ENCODE measurements at regions not wholly inside any gene's neighbourhood (a gene's known extent, or its start where the extent isn't known, plus 50 kb on each side); places are given as distances from the start of the nearest gene placed in this dataset.

DNA sequence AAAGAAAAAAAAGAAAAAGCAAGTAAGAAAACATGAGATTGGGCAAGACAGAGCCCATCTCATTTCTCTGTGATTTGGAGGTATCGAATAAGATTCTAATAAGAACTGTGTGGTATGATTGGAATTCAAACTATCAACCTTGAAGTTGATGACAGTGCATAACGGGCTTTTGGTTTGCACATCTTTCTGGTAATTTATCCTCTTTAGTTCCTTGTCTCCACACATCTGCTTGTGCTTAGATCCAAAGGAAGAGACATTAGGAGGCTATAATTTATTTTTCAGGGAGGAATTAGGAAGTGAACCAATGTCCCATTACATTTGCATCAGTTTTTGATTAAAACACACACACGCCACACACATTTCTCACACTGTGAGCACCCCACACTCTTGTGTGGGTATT lies 149.9 kb downstream of the ARSF start:
- in situ Hi-C loops (cut with HindIII; ENCODE audit: extremely low pct_ligation_motif_present, low pct_unique_long_range_greater_than_20kb) (no loop called here), intact Hi-C loops (cut with micrococcal nuclease; ENCODE audit: unreplicated experiment) (no loop called here)
- BruUV-seq (replicated peaks): no TSS peak
- Histone ChIP-seq H3K9ac (ENCODE audit: insufficient read depth, low read depth, low read length) (no peak overlapping the region), H3K36me3 (replicated peaks in 1 of 2; ENCODE audit: control insufficient read depth in 1 of 2, insufficient read depth in 2 of 2, low read length in 2 of 2) (no peaks in the 10 kb centered on the region), H4K20me1 (ENCODE audit: insufficient read depth, low read length) (no peaks in the 10 kb centered on the region), H3K9me3 (ENCODE audit: low read length) (no peaks in the 10 kb centered on the region), H3K27me3 (ENCODE audit: control insufficient read depth in 1 of 2, insufficient read depth in 2 of 2, low read length in 2 of 2) (no peaks in the 10 kb centered on the region), H2AFZ (ENCODE audit: low read length) (no peak overlapping the region), H3K4me3 (replicated peaks in 1 of 3; ENCODE audit: insufficient read depth in 1 of 3, low read depth in 2 of 3, low read length in 3 of 3) (no peak overlapping the region), H3K4me1 (ENCODE audit: insufficient read depth, low read length) (no peaks in the 10 kb centered on the region), H3K4me2 (ENCODE audit: low read depth, low read length) (no peak overlapping the region), H3K27ac (ENCODE audit: extremely low read length, insufficient read depth, low read length) (no peak overlapping the region), H3K79me2 (ENCODE audit: insufficient read depth, low read length) (no peaks in the 10 kb centered on the region)
- FAIRE-seq (no peak), DNase-seq (ENCODE audit: low spot score) (no peak), ATAC-seq (no peak)
- POLR2A ChIA-PET: no interaction called here
- TF ChIP-seq, protein P1, sequence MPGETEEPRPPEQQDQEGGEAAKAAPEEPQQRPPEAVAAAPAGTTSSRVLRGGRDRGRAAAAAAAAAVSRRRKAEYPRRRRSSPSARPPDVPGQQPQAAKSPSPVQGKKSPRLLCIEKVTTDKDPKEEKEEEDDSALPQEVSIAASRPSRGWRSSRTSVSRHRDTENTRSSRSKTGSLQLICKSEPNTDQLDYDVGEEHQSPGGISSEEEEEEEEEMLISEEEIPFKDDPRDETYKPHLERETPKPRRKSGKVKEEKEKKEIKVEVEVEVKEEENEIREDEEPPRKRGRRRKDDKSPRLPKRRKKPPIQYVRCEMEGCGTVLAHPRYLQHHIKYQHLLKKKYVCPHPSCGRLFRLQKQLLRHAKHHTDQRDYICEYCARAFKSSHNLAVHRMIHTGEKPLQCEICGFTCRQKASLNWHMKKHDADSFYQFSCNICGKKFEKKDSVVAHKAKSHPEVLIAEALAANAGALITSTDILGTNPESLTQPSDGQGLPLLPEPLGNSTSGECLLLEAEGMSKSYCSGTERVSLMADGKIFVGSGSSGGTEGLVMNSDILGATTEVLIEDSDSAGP (CRISPR knock-in tag; IDR thresholded peaks at IDR 0.05; ENCODE audit: borderline replicate concordance): no peak
- no peak for TF ChIP-seq ZNF501 (CRISPR knock-in tag; IDR thresholded peaks at IDR 0.05)
- TF ChIP-seq CHD2 (IDR thresholded peaks at IDR 0.05; ENCODE audit: low read depth, low read length): no peak
- TF ChIP-seq ZNF180 (CRISPR knock-in tag; IDR thresholded peaks at IDR 0.05; ENCODE audit: borderline replicate concordance, low read depth): no peak
- no peak for TF ChIP-seq ZNF563 (CRISPR knock-in tag; IDR thresholded peaks at IDR 0.05)
- TF ChIP-seq SALL2 (CRISPR knock-in tag; IDR thresholded peaks at IDR 0.05): no peak
- no peak for TF ChIP-seq GTF3A (CRISPR knock-in tag; conservative IDR thresholded peaks at IDR 0.05)
- TF ChIP-seq, protein P2, sequence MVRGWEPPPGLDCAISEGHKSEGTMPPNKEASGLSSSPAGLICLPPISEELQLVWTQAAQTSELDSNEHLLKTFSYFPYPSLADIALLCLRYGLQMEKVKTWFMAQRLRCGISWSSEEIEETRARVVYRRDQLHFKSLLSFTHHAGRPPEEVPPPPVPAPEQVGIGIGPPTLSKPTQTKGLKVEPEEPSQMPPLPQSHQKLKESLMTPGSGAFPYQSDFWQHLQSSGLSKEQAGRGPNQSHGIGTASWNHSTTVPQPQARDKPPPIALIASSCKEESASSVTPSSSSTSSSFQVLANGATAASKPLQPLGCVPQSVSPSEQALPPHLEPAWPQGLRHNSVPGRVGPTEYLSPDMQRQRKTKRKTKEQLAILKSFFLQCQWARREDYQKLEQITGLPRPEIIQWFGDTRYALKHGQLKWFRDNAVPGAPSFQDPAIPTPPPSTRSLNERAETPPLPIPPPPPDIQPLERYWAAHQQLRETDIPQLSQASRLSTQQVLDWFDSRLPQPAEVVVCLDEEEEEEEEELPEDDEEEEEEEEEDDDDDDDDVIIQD (CRISPR knock-in tag; IDR thresholded peaks at IDR 0.05; ENCODE audit: low read depth): no peak
- TF ChIP-seq NAIF1 (CRISPR knock-in tag; IDR thresholded peaks at IDR 0.05; ENCODE audit: borderline replicate concordance): no peak
- no peak for TF ChIP-seq NFRKB (IDR thresholded peaks at IDR 0.05)
- TF ChIP-seq JARID2 (CRISPR knock-in tag; IDR thresholded peaks at IDR 0.05; ENCODE audit: insufficient replicate concordance): no peak
- CTCF ChIA-PET (ENCODE audit: low intra/inter-chr PET ratio, low total read pairs): no interaction called here
- 20% methylated on average over 3 of the region's 3 CpGs for WGBS (ENCODE audit: low lambda C conversion rate)
